Activated CD4-positive, alpha-beta T cell treated with anti-CD3 and anti-CD28 coated beads, Interleukin-2, amount 50 U/mL, for 48 hours (primary cell): ENCODE measurements at regions not wholly inside any gene's neighbourhood (a gene's known extent, or its start where the extent isn't known, plus 50 kb on each side); places are given as distances from the start of the nearest gene placed in this dataset.

ENCODE experiments used
- DNase-seq, 2 experiments: peaks; one replicate each; pipeline ENCODE4 v3.0.0-alpha.2; 2020

DNA sequence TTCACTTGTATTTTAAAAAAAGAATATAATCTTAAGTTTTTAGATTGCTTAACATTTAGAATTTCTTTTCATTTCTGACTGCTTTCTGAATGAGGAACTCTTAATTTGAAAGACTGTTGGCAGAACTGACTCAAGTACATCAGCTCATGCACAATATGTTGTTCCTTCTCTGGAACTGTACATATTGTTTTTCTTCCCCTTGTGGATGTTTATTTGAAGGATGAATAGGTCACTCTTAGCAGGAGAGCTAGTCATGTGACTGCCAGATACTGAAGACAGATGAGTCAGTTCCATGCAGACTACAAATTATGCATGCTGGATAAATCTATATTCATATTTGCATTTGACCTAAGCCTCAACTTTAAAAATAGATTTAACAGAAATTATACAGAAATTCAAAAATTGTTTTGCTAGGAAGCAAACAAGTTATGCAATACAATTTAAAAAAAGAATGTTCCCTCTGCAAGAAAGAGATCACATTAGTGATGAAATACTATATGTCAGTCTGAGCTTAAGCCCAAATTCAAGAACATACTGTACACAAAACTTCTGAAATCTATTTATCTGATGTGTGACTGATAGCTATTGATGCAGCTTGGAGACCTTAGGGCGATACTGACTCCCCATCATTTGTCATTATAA is 1274.9 kb upstream of the GJE1 start:
- no peak for DNase-seq

DNA sequence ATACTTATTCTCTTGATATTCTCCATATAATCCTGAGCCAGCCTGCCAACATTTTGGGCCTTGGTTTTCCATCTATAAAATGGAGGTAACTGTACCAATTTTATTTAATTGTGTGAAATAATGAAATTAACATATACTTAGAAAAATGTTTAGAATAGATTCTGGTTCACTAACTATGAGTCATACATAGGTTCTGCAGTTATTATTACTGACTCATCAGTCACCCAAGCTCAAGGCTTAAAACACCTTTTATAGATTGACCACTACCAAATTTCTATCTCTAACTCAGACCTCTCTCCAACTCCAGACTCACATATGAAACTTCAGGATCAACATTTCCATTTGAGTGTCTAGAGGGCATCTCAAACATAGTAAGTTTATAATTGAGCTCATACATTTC is 1277.2 kb upstream of the GJE1 start:
- DNase-seq: no peak

DNA sequence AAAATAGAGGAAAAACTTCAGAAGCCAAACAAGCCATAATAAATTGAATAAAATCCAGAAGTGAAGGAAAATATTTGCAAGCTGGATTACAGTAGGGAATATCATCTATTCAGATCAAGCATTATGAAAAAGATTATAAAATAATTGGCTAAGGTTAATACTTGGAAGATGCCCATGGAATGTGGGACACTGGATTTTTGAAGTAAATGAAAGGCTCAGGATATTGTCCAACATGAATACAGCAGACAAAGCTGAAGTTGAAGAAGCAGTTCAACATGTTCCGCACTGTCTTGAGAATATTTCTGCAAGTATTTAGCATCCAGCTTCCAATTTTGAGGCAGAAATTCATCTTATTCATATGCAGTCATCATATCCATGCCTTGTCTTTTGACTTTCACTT is 1278.4 kb upstream of the GJE1 start:
- no peak for DNase-seq

DNA sequence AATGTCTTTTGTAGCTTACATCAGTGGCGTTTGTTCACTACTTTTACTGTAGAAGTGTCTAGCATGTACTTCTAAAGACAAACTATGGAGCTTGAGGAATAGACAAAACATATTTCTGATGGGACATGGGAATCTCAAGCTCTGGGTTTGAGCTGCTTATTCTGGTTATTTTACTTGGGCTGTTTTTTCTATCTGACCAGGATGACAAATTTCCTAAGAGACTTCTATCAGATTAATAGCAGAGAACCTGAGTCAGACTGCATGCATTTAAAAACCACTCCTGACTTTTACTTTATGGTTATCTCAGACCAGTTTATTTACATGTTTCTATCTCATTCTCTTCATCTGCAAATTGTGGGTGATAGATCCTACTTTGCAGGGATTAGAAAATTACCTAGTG is 1282.3 kb upstream of the GJE1 start:
- no peak for DNase-seq

DNA sequence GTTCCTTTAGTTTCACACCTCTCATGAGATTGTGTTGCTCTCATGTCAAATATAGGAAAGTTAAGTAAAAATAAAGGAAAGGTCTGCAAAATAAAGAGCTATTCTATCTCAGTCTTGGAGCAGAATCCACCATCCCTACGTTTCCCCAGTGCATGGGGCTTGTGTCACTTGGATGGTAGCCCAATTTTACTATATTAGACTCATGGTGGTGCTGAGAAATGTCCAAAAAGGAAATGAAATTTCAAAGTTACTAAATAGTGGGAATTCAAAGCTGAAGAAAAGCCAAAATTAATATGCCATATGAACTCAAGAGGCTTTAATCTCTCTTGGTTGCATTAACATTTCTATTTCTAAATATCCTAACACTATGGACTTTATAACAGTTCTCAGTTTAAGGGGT is 1283.3 kb upstream of the GJE1 start:
- no peak for DNase-seq

DNA sequence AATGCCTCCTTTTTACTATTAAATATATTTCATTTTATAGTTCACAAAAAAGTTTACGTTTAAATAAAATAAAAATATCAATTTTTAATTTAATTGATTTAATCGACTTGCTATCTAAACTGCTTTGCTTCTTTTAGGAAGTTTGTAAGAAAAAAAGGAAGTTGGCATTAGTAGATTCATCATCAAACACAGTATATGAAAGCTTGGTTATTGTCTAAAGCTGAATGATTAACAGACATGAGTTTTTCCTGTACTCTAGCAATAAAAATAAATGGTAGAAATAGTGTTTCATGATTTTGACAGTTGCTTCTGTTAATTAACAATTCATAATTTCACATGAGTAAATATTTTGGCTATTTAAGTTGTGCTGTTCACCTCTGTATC is 1285.5 kb upstream of the GJE1 start:
- no peak for DNase-seq

DNA sequence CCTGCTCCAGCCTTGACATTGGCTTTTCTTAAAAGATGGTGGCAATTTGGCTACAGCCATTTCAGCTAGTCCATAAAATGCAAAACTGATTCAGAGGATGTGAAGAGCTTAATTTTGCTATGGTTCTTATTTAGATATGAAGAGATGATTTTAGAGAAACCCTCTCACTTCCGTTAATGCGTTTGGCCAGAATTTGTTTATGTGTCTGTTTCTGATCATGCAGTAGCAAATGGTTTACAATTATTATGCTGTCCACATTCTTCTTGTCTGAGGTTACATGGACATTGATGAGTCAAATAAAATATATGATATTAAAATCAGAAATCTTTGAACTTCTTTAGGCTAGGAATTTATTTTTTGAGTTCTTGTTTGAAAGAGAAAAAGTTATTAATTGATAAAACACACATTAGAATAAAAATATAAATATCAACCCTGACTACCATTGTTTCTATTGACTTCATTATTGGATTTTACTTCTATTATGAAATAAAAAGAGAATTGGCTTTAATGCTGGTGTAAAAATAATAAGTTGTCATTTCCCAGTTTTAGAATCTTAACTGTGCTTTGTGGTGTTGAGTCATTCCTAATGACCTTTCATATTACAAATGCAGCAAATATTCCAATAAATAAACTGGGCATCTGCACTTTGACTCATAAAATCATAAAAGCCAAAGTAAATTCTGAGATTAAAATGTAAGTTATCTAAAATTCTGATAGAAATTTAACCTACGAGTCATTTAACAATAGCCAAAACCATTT is 1286.0 kb upstream of the GJE1 start:
- DNase-seq: no peak

DNA sequence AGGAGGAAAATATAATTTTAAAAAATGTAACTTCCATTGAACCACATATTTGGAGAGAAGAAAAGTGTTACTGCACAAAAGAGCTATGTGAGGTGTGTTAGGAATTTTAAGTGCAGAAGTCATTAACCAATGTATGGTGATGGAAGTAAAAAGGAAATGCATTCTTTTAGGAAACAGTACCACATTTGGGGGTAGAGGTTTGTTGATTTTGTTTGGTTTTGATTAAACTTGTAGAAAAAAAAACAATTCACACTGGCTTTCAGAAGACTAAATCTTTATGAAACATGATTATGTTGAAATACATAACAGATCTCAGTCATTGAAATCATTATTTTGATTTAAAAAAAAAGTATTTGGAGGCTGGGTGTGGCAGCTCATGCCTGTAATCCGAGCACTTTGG is 1287.0 kb upstream of the GJE1 start:
- DNase-seq: no peak

DNA sequence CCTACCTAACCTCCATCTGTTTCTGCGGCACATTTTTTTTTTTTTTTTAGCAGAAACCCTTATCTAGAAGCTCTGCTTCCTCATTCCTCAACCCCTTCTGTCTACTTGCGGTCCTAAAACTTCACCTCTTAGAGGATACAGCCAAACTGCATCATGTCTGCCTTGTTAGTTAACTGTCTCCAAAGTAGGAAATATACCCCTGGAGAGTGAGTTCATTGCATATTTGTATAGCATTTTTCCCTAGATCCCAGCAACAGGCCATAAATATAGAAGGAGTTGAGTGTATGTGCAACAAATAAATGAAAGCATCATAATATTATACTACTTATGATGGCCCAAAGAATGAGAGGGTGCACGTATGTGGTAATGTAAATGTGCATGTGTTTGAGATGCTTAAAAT is 1288.6 kb upstream of the GJE1 start:
- no peak for DNase-seq

DNA sequence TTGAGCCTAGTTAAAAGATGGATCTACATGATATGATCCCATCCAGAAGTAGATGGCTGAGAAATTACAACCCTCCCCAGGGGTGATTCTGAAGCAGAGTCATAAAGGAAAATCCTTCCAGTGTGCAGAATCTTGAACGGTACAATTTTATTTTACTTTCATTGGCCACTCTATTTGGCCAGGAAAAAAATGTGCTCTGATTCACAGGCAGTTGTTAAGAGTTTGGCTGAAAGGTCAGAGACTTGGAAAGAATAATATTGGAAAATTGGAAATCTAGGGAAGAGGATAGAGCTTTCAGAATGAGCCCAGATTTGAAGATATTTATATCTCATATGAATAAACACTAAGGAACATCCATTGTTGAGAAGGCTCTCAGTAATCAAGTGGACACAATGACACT is 1299.3 kb upstream of the GJE1 start:
- DNase-seq: no peak

DNA sequence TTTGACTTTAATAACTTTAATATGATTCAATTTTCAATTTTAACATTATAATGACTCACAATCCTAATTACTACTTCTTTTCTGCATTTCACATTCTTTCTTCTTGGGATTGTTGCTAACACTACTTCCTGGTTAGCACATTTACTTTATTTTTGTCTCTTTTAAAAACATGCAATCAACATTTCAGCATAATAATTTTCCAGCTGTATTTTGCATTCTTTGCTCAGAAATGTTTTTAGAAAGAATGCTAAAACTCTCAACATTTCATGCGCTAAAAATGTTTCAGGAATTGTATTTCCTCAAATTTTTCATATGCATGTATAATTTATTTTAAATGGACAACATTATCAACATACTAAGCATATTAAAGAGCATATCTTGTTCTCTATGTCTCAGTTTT is 1302.1 kb upstream of the GJE1 start:
- DNase-seq: no peak

DNA sequence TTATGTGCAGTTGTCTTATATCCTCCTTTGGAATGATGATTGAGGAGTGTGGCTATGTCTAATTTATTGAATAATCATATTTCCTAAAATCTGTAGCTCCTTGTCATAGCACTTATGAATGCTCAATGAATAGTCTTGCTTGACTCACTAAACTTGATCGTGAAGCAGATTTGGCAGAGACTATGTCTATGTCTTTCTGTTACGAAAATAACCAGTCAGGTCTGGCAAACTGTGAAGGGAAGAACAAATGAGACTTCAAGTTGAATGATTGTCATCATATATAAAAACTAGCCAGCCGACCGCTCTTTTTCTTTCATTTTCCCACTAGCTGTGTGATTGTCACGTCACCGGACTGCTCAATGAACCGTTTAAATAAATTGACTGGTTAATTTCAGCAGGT is 1303.9 kb upstream of the GJE1 start:
- no peak for DNase-seq

DNA sequence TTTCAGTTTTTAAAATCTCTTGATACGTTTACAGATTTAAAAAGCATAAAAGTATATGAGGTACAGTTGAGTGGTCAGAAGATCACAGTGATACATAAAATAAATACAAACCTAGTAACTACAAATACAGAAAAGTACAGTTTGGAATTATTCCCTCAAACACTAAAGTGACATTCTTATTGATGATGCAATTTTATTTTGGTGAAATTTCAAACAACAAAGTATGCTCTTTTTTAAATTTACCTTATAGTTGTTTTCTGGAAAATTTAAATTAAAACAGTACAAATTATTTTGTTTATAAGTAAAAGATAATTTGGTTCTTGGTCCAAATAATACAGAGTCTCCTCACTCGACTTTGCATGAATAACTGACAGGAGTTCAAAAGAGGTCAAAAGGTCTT is 1305.1 kb upstream of the GJE1 start:
- DNase-seq: no peak

DNA sequence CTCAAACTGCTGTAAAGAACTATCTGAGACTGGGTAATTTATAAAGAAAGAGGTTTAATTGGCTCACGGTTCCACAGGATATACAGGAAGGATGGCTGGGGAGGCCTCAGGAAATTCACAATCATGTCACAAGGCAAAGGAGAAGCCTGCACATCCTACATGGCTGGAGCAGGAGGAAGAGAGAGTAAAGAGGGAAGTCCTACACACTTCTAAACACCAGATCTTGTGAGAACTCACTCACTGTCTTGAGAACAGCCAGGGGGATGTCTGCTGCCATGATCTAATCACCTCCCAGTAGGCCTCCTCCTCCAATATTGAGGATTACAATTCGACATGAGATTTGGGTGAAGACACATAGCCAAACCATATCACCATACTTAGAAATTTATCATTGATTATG is 1307.0 kb upstream of the GJE1 start:
- DNase-seq: no peak

DNA sequence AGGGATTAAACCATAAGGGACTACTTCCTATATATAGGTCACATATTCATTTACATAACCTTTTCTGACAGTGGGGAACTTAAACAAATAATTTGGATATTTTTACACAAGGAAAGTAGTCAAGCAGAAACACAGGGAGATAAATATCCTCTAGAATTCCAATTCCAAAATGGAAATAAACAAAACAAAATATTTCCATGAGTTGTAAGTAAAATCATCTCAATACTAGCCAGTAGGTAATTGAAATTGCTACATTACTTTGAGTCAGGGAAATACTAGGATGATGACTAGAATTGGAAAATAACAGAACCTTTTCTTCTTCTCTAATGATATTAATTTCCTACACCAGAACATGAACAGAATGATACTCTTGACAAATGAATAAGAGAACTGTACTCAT is 1308.1 kb upstream of the GJE1 start:
- DNase-seq: no peak

DNA sequence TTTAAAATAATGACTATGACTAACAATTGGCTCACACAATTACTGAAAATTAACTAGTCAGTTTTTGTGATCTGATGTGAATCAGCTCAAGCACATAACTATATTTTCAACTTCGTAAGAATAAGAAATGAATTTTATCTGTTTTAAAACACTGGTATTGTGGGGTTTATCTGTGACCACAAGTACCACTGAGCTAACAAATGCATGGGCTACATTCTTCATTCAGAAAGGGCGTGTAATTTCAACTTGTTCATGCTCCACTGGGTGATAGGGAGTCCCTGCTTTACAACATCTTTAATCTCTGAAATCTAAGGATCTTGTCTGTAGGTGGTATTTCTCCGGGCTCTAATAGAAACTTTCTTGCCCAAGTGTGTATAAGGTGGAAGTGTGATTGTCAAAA is 1311.5 kb upstream of the GJE1 start:
- no peak for DNase-seq

DNA sequence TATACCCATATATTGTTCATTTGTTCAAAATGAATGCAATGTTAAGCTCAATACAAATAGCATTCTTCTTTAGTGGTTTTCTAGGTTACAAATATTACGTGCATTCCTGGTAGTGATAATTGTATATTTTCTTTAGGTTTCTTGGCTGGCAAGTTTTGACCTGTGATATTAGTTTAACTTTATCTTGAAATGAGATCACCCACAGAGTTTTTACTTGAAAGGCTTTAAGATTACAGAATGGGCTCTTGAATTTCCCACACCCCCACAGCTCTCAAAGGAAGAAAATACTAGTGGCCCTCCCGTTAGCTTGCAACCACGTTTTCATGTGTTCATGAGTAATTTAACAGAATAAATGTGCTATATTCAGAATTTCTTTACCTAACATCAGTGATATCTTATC is 1315.5 kb upstream of the GJE1 start:
- no peak for DNase-seq

DNA sequence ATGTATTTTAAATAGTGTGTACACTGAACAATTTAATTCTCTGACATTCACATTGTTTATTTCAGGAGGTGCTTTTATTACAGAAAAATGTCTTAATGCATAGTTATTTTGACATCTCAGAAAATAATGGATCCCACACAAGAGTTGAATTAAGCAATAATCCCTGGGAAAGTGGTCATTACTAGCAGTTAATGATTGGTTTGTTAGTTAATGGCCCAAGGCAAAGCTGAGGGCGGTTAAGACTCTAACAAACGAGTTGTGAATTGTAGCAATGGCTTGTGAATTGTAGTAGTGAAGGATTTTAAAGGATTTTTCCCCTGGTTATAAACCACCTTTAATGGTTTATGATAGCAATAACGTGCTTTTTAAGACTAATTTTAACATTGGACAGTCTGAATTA is 1316.0 kb upstream of the GJE1 start:
- no peak for DNase-seq

DNA sequence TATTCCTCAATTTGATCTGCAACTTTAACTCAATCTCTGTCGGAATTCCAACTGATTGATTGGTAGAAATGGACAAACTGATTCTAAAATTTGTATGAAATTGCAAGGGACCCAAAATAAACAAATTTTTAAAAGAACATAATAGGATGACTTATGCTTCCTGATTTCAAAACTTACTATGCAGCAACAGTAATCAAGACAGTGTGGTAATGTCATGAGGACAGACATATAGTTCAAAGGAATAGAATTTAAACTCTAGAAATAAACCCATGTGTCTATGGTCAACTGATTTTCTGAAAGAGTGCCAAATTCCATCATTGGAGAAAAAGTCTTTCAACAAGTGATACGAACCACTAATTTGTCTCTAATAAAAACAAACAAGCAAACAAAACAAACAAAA is 1320.1 kb upstream of the GJE1 start:
- DNase-seq: no peak

DNA sequence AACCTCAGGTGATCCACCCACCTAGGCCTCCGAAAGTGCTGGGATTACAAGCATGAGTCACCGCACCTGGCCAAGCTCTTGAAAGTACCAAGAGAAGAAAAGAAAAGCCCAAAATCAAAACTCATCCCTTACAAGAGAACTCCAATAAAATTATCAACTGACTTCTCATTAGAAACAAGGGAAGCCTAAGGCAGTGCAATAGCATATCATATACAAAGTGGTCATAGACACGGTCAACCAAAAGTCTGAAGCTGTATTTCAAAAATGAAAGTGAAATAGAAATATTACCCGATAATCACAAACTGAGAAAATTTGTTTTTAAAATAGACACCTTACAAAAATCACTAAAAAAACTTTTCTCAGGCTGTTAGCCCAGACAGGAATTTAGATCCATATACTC is 1321.1 kb upstream of the GJE1 start:
- DNase-seq: no peak

DNA sequence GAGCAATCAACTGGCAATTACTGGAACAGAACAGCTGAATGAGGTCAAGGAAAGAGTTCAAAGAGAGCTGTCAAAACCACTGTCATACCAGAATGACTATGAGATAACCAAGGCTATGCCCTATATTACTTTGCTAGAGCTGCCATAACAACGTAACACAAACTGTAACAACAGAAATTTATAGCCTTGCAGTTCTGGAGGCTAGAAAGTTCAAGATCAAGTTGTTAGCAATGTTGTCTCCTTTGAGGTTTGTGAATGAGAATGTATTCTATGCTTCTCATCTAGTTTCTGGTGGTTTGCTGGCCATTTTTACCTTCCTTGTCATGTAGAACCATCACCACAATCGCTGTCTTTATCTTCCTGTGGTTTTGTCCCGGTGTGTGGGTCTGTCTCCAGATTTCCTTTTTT is 1323.0 kb upstream of the GJE1 start:
- DNase-seq: no peak

DNA sequence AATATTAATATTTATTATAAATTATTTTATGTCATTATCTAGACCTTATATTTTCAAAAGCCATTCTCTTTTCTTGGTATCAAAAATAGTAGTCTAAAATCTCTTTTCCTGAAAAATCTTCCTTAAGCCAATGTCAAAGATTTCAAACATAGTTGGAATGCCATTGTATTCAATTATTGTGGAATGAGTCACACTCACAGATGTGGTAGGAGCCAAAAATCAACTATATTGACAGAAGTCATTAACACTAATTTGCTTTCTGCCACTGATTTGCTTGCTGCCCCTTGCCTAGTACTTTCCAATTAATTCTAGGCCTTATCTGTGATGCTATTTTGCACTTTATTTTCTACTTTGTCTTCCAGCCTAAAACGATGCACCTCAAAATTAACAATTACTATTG is 1326.3 kb upstream of the GJE1 start:
- DNase-seq: no peak

DNA sequence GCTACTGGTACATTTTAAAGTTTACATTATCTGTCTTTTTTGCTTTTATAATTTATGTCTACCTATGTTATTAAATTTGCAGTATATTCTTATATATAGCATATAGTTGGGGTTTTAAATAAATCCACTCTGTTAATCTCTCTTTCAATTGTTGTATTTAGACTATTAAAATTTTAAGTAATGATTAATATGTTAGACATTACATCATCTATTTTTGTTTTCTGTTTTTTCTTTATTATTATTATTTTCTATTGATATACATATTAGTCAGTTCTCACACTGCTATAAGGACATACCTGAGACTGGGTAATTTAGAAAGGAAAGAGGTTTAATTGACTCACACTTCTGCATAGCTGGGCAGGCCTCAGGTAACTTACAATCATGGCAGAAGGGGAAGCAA is 1338.2 kb upstream of the GJE1 start:
- DNase-seq: no peak

DNA sequence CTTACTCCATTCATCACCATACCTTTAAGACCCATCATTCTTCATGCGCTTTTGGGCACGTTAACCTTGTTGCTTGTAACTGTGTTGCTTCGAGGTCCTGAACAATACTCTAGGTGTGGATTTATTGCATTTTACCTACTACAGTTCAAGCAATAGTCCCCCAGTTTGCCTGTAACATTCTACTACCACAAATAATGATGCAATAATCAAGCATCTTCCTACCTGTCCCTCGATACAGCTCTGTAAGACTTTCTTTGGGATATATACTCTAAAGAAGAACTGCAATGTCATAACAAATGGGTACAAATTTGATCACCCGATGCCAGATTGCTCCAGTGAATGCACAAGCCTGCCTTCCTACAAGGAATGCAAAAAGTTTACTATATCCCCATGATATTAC is 1342.6 kb upstream of the GJE1 start:
- DNase-seq: no peak

DNA sequence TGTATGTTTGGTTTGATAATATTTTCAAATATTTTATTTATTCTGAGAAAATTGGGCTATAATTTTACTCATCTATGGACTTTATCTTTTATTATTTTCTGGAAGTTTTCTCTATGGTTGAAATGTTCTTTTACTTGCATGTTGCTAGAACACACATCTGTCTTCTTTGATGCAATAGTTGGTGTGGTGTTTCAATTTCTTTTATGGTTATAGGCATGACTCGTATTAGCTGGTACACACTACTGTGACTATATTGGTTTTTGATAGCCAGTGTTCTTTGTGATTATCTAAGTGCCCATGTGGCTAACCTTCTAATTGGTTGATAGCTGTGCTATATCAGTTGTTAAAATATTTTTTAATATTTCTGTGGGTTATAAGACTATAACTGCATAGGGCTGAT is 1343.3 kb upstream of the GJE1 start:
- no peak for DNase-seq
